Endothelial cell of umbilical vein (primary cell): ENCODE measurements at regions not wholly inside any gene's neighbourhood (a gene's known extent, or its start where the extent isn't known, plus 50 kb on each side); places are given as distances from the start of the nearest gene placed in this dataset.

Experiments
- BruUV-seq: library from RNA; stranded (reverse); fragments of 400-500 nt; replicated peaks from 2 replicates; lab custom pipeline; 2021; lab: Mats Ljungman, UMichigan
- CTCF ChIA-PET: fragments of 300-600, 350-600 bp; sonication (Branson Sonifier 250); formaldehyde crosslinking; loops from one replicate; lab custom pipeline; 2021; ENCODE audit warnings: antibody characterized with exemption, inconsistent platforms; lab: Charles Lee
- POLR2A ChIA-PET: fragments of 300-600, 350-600 bp; sonication (Branson Sonifier 250); formaldehyde crosslinking; loops from one replicate; lab custom pipeline; 2021; ENCODE audit warnings: antibody characterized with exemption, inconsistent platforms; lab: Charles Lee
- DNase-seq: peaks from one replicate; pipeline ENCODE4 v3.0.0-alpha.2; 2011; ENCODE audit warnings: low read depth, low spot score
- FAIRE-seq: peaks from 2 replicates; lab custom pipeline; 2011; peaks lifted over from hg19 to GRCh38; lab: Jason Lieb, UNC
- H2AFZ ChIP-seq: 2 replicates; pipeline ENCODE4 v1.6.0; 2012; ENCODE audit warnings: low read depth, low read length, control low read depth, inconsistent platforms
- H3K27ac ChIP-seq: 2 replicates; pipeline ENCODE4 v1.5.1; 2011; ENCODE audit warnings: low read depth, mild to moderate bottlenecking, control low read depth, low read length, moderate library complexity; ENCODE audit not compliant: insufficient read depth
- H3K27me3 ChIP-seq, 2 experiments: 2 replicates each; pipeline versions ENCODE4 v1.6.0 to v1.6.1; 2011; ENCODE audit warnings: low read length in 2 of 2, mixed read lengths in 1 of 2; ENCODE audit not compliant: control insufficient read depth in 2 of 2, insufficient read depth in 2 of 2
- H3K36me3 ChIP-seq, 2 experiments: 2 replicates in 1 of 2; 3 replicates in 1 of 2; pipeline ENCODE4 v1.5.1; 2011; ENCODE audit warnings: low read length in 2 of 2, mild to moderate bottlenecking in 1 of 2, moderate library complexity in 1 of 2; ENCODE audit not compliant: control insufficient read depth in 2 of 2, insufficient read depth in 2 of 2; ENCODE audit errors: extremely low read depth in 1 of 2
- H3K4me1 ChIP-seq: 3 replicates; pipeline ENCODE4 v1.5.1; 2011; ENCODE audit warnings: mild to moderate bottlenecking, low read length; ENCODE audit not compliant: control insufficient read depth, insufficient read depth; ENCODE audit errors: extremely low read depth
- H3K4me2 ChIP-seq: 2 replicates; pipeline ENCODE4 v1.6.1; 2011; ENCODE audit warnings: low read length, control low read depth, mixed read lengths; ENCODE audit not compliant: insufficient read depth
- H3K4me3 ChIP-seq, 3 experiments: fragments of 200-600 bp in 1 of 3; sonication (generic), shearing (Covaris generic) in 1 of 3; replicated peaks in 1 of 3; 2 replicates each; pipeline ENCODE4 v1.5.1; 2011 to 2016; ENCODE audit warnings: control low read depth in 3 of 3, low read length in 3 of 3, mild to moderate bottlenecking in 2 of 3, inconsistent platforms in 1 of 3, low read depth in 1 of 3, moderate library complexity in 1 of 3; ENCODE audit not compliant: insufficient read depth in 1 of 3
- H3K79me2 ChIP-seq: 2 replicates; pipeline ENCODE4 v1.6.0; 2012; ENCODE audit warnings: low read length, inconsistent platforms; ENCODE audit not compliant: control insufficient read depth, insufficient read depth
- H3K9ac ChIP-seq: replicated peaks from 2 replicates; pipeline ENCODE3; 2011; ENCODE audit warnings: low read length, control low read depth; ENCODE audit not compliant: insufficient read depth; ENCODE audit errors: extremely low read depth
- H3K9me1 ChIP-seq: replicated peaks from 3 replicates; pipeline ENCODE4 v1.6.0; 2011; ENCODE audit warnings: mild to moderate bottlenecking, low read length; ENCODE audit not compliant: control insufficient read depth, insufficient read depth; ENCODE audit errors: extremely low read depth
- H3K9me3 ChIP-seq: replicated peaks from 2 replicates; pipeline ENCODE4 v1.5.1; 2012; ENCODE audit warnings: low read length, inconsistent platforms; ENCODE audit not compliant: control insufficient read depth, insufficient read depth
- H4K20me1 ChIP-seq: replicated peaks from 2 replicates; pipeline ENCODE3; 2011; ENCODE audit warnings: mild to moderate bottlenecking, low read length; ENCODE audit not compliant: control insufficient read depth, insufficient read depth; ENCODE audit errors: extremely low read depth
- EZH2 ChIP-seq: IDR thresholded peaks from 2 replicates; pipeline ENCODE4 v1.6.1; 2012; ENCODE audit warnings: borderline replicate concordance, low read depth, mild to moderate bottlenecking, moderate library complexity, low read length, inconsistent platforms; ENCODE audit not compliant: severe bottlenecking
- FOS ChIP-seq: IDR thresholded peaks from 2 replicates; pipeline ENCODE4 v1.6.1; 2011; ENCODE audit warnings: mild to moderate bottlenecking, low read length, moderate library complexity, borderline replicate concordance; ENCODE audit not compliant: insufficient read depth
- GATA2 ChIP-seq: IDR thresholded peaks from 2 replicates; pipeline ENCODE4 v1.7.0; 2011; ENCODE audit warnings: low read depth, mild to moderate bottlenecking, moderate library complexity, mixed read lengths, low read length; ENCODE audit not compliant: insufficient read length, insufficient read depth
- JUN ChIP-seq: IDR thresholded peaks from 2 replicates; pipeline ENCODE4 v1.6.1; 2011; ENCODE audit warnings: borderline replicate concordance, low read depth; ENCODE audit not compliant: insufficient read length, insufficient read depth
- MYC ChIP-seq: IDR thresholded peaks from one replicate; pipeline ENCODE4 v1.6.1; 2011; ENCODE audit warnings: mild to moderate bottlenecking, low read depth, low read length
- POLR2A ChIP-seq: IDR thresholded peaks from 2 replicates; pipeline ENCODE4 v1.6.1; 2012; ENCODE audit warnings: low read depth, mild to moderate bottlenecking, control low read depth, low read length
- POLR2AphosphoS5 ChIP-seq: IDR thresholded peaks from 2 replicates; pipeline ENCODE4 v1.6.1; 2012; ENCODE audit warnings: low read depth, mild to moderate bottlenecking, control low read depth, low read length, moderate library complexity; ENCODE audit not compliant: insufficient read depth
- dilution Hi-C: fragments of 300-500 bp; cut with MboI; formaldehyde crosslinking; loops from one replicate; pipeline ENCODE4 v1.15.0; 2019; ENCODE audit warnings: low sequenced_read_pairs; ENCODE audit not compliant: extremely low pct_ligation_motif_present
- intact Hi-C: fragments of 100-400 bp; cut with micrococcal nuclease; formaldehyde crosslinking; loops from one replicate; pipeline ENCODE4 v1.10.0; 2022
- TF ChIP-seq, protein P1 (sequence below), 2 donors: IDR thresholded peaks; 1 replicate in 1 of 2; 2 replicates in 1 of 2; pipeline ENCODE4 v1.5.1; 2011; ENCODE audit warnings: low read length in 2 of 2, mild to moderate bottlenecking in 2 of 2, moderate library complexity in 2 of 2, control low read depth in 1 of 2, inconsistent platforms in 1 of 2, low read depth in 1 of 2; ENCODE audit not compliant: insufficient read depth in 1 of 2; ENCODE audit errors: extremely low read depth in 1 of 2
- TF ChIP-seq, protein P2 (sequence below): IDR thresholded peaks from 2 replicates; pipeline ENCODE4 v1.6.1; 2011; ENCODE audit not compliant: insufficient read depth, insufficient read length

DNA sequence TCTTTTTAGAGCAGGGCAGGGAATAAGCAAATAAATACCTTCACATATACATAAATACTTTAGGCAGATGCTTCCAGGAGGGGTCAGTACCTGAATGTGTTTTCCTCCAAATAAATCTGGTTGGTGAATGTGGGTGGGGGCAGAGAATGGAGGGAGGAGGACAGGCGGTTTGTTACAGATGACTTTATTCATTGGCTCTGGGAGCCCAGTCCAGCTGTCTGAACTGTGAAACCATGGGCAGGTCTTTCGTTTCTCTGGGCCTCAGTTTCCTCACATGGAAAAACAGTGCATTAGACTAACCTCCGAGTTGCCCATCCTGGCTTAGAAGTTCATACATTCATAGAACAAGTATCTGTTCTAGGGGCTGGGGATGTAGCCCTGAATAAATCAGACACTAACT, 124.6 kb downstream of the IER5 start:
- ChIA-PET CTCF (no interaction called here), POLR2A (no interaction called here)
- Histone ChIP-seq H3K9me1 (no peaks in the 10 kb centered on the region), H3K4me2 (no peak overlapping the region), H3K9me3 (no peaks in the 10 kb centered on the region), H3K36me3 (no peaks in the 10 kb centered on the region), H3K27me3 (no peaks in the 10 kb centered on the region), H3K4me3 (no peak overlapping the region), H3K9ac (no peak overlapping the region), H2AFZ (no peak overlapping the region), H3K79me2 (no peaks in the 10 kb centered on the region), H3K27ac (no peak overlapping the region), H4K20me1 (no peaks in the 10 kb centered on the region), H3K4me1 (no peaks in the 10 kb centered on the region)
- intact Hi-C loops, result no loop called here
- no TSS peak for BruUV-seq
- FAIRE-seq (no peak), DNase-seq (no peak)
- dilution Hi-C loops, result loop anchor here (25.0 kb wide), 1 partner anchor 199 kb away; no protein-coding TSS in a partner anchor
- TF ChIP-seq FOS, result no peak
- TF ChIP-seq, protein P1, sequence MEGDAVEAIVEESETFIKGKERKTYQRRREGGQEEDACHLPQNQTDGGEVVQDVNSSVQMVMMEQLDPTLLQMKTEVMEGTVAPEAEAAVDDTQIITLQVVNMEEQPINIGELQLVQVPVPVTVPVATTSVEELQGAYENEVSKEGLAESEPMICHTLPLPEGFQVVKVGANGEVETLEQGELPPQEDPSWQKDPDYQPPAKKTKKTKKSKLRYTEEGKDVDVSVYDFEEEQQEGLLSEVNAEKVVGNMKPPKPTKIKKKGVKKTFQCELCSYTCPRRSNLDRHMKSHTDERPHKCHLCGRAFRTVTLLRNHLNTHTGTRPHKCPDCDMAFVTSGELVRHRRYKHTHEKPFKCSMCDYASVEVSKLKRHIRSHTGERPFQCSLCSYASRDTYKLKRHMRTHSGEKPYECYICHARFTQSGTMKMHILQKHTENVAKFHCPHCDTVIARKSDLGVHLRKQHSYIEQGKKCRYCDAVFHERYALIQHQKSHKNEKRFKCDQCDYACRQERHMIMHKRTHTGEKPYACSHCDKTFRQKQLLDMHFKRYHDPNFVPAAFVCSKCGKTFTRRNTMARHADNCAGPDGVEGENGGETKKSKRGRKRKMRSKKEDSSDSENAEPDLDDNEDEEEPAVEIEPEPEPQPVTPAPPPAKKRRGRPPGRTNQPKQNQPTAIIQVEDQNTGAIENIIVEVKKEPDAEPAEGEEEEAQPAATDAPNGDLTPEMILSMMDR (IDR thresholded peaks at IDR 0.05; ENCODE audit: extremely low read depth in 1 of 2, insufficient read depth in 1 of 2, low read depth in 1 of 2, low read length in 2 of 2), result no peak
- TF ChIP-seq POLR2AphosphoS5, result no peak
- TF ChIP-seq, protein P2, sequence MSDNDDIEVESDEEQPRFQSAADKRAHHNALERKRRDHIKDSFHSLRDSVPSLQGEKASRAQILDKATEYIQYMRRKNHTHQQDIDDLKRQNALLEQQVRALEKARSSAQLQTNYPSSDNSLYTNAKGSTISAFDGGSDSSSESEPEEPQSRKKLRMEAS, result no peak
- TF ChIP-seq POLR2A, result no peak
- TF ChIP-seq JUN, result no peak
- TF ChIP-seq GATA2, result no peak
- no peak for TF ChIP-seq EZH2
- TF ChIP-seq MYC, result no peak
